HG02571 (cell line): ENCODE measurements at regions not wholly inside any gene's neighbourhood (a gene's known extent, or its start where the extent isn't known, plus 50 kb on each side); places are given as distances from the start of the nearest gene placed in this dataset.

Experiments
- ATAC-seq: cut with Tn5 transposase; IDR thresholded peaks from one replicate; pipeline ENCODE4 v1.9.1; 2021; ENCODE audit warnings: mild to moderate bottlenecking, moderate library complexity; ENCODE audit not compliant: unreplicated experiment

- no peak for ATAC-seq
These were observed 382.7 kb downstream of the SFMBT2 start for GRCh38 chr10:7027913-7028808.

DNA sequence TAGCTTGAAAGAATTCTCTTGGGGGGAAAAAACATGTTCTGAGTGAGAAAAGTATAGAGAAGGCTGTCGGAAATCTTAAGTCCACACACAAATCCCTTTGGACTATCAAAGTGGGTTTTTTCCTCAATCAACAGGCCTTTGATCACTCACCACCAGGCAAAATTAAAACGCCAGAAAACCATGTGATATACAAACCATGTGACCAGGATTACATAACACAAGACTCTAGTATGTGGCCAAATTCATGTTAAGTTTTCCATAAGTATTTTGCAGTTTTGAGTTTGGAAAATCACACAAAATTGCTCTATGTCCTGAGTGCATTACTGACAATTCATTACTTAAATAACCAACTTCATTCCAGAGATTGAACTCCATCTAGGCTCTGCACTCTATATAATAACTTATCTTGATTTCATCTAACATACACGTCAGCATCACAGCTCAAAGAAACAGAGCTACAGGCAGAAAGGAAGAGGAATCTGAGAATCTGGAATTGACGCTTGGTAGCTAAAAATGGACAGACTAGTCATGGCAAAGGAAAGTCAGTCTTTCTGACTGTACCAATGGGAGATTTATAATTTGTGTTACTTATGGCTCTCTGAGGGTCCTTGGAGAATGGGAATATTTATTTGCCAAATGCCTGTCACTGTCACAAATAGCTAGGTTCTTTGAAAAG lies 383.5 kb downstream of the SFMBT2 start:
- no peak for ATAC-seq

DNA sequence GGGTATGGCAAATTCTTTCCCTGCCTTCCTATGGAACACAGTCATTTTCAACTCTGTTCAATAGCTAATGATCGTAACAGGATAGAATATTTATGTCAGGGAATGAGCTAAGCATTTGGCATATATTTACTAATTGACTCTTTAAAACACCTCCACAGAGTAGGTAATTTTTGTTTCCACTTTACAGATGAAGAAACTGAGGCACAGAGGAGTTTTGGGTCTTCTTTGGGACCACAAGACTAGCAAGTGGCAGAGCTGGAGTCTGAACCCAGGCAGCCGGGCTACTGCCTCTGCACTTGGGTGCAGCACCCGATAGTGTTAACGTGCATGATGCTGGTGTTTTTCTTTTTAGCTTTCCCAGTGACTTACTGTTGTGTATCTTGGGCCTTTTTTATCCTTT lies 384.0 kb downstream of the SFMBT2 start:
- no peak for ATAC-seq

DNA sequence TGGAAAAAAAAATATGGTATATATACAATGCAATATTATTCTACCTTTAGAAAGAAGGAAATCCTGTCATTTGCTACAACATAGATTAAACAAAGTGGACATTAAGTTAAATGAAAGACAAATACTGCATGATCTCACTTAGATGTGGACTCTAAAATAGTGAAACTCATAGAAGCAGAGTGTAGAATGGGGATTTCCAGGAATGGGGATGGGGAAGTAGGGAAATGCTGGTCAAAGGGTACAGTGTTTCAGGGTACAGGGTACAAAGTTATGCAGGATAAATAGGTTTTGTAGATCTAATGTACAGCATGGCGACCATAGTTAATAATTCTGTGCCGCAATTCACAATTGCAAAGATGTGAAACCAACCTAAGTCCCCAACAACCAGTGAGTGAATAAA lies 385.5 kb downstream of the SFMBT2 start:
- no peak for ATAC-seq

GRCh38 chr10:7015457-7015856 lies 395.4 kb downstream of the SFMBT2 start:
- no peak for ATAC-seq

DNA sequence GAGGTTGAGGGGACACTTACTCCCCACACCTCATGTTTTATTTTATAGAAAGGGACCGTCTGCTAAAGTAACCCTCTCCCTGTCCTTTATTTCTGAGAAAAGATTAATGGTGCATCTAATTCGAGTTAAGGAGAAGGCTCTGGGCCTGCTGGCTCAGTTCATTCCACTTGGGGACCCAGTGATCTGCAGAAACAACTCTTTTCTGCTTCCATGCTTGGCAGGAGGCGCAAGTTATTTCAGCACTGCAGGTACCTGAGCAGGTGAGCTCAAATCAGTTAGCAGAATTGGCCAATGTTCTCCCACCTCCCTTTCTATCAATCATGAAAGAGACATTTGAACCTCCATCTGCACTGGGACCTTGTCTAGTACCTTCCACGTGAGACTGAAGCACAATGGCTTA lies 396.1 kb downstream of the SFMBT2 start:
- no peak for ATAC-seq

DNA sequence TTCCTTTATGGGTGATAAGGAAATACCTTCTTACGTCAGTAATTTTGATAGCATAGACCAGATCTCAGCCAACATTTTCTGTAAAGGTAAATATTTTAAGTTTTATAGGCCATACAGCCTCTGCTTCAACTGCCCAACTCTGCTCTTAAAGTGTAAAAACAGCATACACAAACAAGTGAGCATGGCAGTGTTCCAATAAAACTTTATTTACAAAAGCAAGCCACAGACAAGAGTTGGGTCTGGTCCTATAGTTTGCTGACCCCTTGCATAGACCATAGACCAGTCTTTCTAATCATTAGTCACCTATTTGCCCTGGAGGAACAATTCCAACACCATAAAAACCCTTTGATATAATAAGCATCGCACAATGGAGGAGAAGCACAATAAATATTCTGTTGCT lies 398.8 kb downstream of the SFMBT2 start:
- ATAC-seq: no peak

GRCh38 chr10:7008645-7009044 lies 402.2 kb downstream of the SFMBT2 start:
- ATAC-seq: no peak

DNA sequence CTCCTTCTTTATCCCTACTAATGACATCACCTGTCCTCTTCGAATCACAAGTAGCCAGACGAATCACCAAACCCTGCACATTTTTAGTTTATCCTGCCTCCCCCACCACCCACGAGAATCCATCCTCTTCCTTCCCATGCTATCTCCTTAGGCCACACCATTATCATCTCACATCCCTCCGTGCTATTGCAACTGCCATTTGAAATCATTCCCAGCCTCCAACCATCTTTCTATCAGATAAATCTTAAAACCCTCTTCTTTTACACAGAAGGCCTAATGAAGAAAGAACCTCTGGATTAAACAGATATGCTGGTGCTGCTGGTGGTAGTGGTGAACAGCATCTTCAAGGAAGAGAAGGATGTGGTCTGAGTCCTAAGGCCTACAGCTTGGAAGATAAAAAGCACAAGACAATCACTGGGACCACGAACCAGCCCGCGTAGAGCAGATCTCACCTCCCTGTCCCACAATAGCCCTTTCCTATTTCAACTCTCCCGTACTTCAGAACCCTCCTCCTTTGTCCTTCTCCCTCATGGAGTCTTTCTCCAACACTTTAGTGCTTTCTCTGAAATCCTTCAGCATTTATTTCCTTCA lies 403.1 kb downstream of the SFMBT2 start:
- ATAC-seq: no peak

DNA sequence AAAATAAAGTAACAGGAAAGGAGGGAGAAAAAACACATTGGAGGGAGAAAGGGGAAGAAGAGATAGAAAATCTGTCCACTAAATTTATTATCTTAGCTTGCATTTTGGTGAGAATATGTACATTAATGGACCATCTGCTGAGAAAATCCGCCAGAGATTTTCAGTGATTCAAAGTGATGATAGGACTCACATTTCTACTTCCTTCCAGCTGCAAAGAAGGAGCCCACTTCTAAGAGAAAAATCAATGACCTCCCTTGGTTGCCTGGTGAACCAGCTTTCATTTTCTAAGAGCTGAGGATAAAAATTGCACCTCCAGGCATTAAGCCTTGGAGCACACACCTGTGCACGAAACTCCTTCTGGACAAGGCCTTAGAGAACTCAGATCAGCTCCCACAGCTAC lies 404.3 kb downstream of the SFMBT2 start:
- ATAC-seq: no peak

GRCh38 chr10:7003831-7004395 lies 406.9 kb downstream of the SFMBT2 start:
- ATAC-seq: no peak

DNA sequence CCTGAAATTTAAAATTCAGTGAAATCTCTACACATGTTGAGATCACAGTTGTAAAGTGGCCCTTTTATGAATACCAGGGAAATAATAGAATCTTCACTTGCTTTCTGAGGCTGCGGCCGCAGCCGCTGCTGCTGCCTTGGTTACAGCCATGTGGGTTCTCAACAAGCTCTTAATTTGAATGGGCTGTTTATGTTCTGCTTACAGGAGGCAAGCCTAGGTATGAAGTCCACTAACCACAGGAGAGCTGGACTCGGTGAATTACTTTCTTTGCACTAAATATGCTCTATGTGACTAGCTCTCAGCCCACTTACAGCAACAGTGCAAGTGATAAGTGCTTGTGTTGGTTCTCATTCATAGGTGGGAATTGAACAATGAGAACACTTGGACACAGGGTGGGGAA lies 410.8 kb downstream of the SFMBT2 start:
- no peak for ATAC-seq

DNA sequence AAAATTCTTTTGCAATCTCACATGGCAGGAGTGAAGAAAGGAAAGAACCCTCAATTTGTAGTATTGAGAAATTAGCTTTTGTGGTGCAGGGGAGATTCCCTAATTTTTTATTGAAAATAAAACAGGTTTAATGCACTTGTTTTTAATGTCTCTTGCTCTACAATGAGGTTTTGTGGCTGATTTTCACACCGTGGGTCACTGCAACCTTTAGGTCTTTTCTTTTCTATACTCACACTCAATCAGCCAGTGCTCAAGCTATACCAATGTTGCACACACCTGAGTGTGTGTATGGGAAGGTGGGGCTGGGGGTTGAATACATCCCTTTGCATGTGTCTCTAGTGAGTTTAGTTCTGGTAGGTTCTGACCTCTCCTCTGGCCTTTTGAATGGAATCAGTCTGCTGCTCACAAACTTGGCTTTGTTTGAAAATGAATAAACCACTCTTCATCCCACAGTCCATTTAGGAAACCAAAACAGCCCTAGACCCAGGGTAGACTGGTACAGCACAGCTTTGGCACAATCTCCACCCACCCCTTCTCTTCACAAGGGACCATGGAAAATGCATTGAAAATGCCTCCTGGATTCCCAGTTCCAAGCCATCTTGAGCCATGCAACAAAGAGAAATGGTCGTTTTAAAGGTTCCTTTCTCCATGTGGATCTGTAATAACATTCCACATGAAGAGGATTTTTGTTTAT lies 411.5 kb downstream of the SFMBT2 start:
- no peak for ATAC-seq

- ATAC-seq: no peak
These were observed 413.3 kb downstream of the SFMBT2 start for GRCh38 chr10:6997509-6997908.

GRCh38 chr10:6996431-6996830 lies 414.4 kb downstream of the SFMBT2 start:
- no peak for ATAC-seq

DNA sequence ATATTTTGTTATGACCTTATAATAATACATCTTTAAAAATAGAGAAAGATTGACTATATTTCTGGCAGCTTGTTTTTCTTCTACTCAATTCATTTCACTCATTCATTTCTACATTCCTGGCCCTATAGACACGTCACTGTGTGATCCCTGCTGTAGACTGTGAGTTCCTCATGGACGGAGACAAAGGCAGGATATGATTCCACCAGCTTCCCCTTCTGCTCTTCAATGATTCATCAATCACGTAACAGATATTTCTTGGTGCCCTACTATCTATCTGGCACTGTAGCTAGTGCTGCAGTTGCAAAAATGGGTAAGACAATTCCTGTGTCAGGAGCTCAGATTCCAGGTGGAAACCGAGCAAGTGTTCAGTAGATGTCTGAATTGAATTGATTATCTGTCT lies 415.0 kb downstream of the SFMBT2 start:
- no peak for ATAC-seq

GRCh38 chr10:6995341-6995740 lies 415.3 kb upstream of the PRKCQ start:
- no peak for ATAC-seq

DNA sequence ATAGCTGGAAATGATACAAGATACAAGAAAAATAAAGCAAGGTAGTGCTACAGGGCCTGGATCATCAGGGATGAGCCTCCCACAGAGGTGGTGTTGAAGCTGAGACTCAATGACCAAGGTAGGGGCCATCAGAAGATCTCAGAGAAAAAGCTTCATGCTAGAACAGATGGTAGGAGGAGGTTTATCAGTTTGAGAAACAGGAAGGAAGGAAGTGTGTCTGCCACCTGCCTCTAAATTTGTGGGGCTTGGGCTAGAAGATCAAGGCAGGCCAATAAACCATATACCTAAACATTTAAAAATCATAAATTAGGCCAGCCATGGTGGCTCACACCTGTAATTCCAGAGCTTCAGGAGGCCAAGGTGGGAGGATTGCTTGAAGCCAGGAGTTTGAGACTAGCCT lies 410.8 kb upstream of the PRKCQ start:
- no peak for ATAC-seq

DNA sequence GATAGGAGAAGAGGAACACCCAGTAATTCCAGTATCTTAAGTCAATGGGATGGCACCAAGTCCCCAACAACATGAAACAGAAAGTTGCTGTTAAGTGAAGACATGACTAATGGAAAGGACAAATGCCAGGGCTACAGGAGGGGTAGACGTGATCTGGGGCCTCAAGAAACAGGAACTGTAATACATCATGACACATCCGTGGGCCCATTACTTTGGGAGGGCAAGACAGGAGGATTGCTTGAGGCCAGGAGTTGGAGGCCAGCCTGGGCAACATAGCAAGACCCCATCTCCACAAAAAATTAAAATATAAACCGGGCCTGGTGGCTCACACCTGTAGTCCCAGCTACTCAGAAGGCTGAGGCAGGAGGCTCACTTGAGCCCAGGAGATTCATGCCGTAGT lies 408.6 kb upstream of the PRKCQ start:
- no peak for ATAC-seq

DNA sequence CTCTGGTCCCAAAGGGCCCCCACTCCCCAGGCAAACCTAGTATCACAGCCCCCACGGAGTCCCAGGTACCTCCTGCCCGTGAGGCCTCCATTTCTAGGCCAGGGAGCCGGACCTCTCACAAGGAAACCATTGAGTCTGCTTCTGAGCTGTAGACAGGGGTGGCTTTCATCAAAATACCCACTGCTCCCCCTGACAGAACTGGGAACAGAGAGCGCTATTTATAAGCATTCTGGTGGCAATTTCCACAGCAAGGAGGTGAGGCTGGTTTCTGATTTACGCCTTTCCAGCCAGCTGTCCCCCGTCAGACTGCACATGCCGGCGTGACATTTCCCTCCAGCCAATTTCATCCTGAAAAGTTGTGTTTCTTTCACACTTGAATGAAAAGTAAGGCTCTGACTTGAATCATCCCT lies 407.5 kb upstream of the PRKCQ start:
- ATAC-seq: no peak

GRCh38 chr10:6986927-6987326 lies 406.9 kb upstream of the PRKCQ start:
- no peak for ATAC-seq
